HL-60 (cell line): ENCODE measurements at regions not wholly inside any gene's neighbourhood (a gene's known extent, or its start where the extent isn't known, plus 50 kb on each side); places are given as distances from the start of the nearest gene placed in this dataset.

Experiments used
- DNase-seq, 2 experiments: peaks; one replicate each; pipeline ENCODE4 v3.0.0-alpha.2; 2010 to 2020; ENCODE audit warnings: low read depth in 1 of 2, low spot score in 1 of 2
- H3K27ac ChIP-seq: fragments of 250-450 bp; sonication (Bioruptor Pico); replicated peaks from 2 replicates; pipeline ENCODE4 v1.5.1; 2020; ENCODE audit warnings: mild to moderate bottlenecking, moderate library complexity
- H3K27me3 ChIP-seq: fragments of 250-450 bp; sonication (Bioruptor Pico); 2 replicates; pipeline ENCODE4 v1.5.1; 2021; ENCODE audit warnings: mild to moderate bottlenecking, moderate library complexity; ENCODE audit not compliant: insufficient read depth, poor library complexity, severe bottlenecking
- H3K4me3 ChIP-seq: replicated peaks from 2 replicates; pipeline ENCODE4 v1.5.1; 2011; ENCODE audit warnings: mild to moderate bottlenecking, control low read depth, low read length; ENCODE audit not compliant: insufficient read depth
- GABPA ChIP-seq: IDR thresholded peaks from 2 replicates; pipeline ENCODE4 v1.6.1; 2012; ENCODE audit warnings: low read depth
- POLR2AphosphoS5 ChIP-seq: IDR thresholded peaks from 2 replicates; pipeline ENCODE4 v1.6.1; 2012; ENCODE audit warnings: low read depth
- SPI1 ChIP-seq: IDR thresholded peaks from 2 replicates; pipeline ENCODE4 v1.6.1; 2012; ENCODE audit warnings: low read depth, mild to moderate bottlenecking, borderline replicate concordance
- TF ChIP-seq, protein P1 (sequence below): IDR thresholded peaks from one replicate; pipeline ENCODE4 v1.5.1; 2011; ENCODE audit warnings: low read length, control low read depth, inconsistent platforms; ENCODE audit not compliant: insufficient read depth
- TF ChIP-seq, protein P2 (sequence below): IDR thresholded peaks from 2 replicates; pipeline ENCODE4 v1.6.1; 2012; ENCODE audit warnings: low read depth; ENCODE audit not compliant: insufficient replicate concordance

DNA sequence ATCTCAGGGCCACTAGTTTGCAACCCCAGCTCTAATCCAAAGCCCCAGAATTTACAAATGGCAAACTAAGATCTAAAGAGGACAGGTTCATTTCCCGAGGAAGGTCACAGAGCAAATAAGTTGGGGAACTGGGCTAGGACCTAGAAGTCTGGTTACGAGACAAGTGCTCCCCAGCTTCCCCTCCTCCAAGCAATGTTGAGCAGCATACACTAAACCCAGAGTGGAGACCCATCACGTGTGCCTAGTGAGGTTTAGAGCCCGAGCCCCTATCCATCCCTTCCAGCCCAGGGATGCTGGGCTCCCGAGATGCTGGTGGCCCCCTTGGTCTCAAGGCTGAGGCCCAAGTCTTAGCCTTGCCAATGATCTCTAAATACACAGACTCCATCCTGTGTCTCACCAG lies 209.5 kb upstream of the ZMIZ1 start:
- no peak overlapping the region for H3K4me3 ChIP-seq
- TF ChIP-seq, protein P1, sequence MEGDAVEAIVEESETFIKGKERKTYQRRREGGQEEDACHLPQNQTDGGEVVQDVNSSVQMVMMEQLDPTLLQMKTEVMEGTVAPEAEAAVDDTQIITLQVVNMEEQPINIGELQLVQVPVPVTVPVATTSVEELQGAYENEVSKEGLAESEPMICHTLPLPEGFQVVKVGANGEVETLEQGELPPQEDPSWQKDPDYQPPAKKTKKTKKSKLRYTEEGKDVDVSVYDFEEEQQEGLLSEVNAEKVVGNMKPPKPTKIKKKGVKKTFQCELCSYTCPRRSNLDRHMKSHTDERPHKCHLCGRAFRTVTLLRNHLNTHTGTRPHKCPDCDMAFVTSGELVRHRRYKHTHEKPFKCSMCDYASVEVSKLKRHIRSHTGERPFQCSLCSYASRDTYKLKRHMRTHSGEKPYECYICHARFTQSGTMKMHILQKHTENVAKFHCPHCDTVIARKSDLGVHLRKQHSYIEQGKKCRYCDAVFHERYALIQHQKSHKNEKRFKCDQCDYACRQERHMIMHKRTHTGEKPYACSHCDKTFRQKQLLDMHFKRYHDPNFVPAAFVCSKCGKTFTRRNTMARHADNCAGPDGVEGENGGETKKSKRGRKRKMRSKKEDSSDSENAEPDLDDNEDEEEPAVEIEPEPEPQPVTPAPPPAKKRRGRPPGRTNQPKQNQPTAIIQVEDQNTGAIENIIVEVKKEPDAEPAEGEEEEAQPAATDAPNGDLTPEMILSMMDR, result no peak
- TF ChIP-seq, protein P2, sequence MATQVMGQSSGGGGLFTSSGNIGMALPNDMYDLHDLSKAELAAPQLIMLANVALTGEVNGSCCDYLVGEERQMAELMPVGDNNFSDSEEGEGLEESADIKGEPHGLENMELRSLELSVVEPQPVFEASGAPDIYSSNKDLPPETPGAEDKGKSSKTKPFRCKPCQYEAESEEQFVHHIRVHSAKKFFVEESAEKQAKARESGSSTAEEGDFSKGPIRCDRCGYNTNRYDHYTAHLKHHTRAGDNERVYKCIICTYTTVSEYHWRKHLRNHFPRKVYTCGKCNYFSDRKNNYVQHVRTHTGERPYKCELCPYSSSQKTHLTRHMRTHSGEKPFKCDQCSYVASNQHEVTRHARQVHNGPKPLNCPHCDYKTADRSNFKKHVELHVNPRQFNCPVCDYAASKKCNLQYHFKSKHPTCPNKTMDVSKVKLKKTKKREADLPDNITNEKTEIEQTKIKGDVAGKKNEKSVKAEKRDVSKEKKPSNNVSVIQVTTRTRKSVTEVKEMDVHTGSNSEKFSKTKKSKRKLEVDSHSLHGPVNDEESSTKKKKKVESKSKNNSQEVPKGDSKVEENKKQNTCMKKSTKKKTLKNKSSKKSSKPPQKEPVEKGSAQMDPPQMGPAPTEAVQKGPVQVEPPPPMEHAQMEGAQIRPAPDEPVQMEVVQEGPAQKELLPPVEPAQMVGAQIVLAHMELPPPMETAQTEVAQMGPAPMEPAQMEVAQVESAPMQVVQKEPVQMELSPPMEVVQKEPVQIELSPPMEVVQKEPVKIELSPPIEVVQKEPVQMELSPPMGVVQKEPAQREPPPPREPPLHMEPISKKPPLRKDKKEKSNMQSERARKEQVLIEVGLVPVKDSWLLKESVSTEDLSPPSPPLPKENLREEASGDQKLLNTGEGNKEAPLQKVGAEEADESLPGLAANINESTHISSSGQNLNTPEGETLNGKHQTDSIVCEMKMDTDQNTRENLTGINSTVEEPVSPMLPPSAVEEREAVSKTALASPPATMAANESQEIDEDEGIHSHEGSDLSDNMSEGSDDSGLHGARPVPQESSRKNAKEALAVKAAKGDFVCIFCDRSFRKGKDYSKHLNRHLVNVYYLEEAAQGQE, result no peak
- no peak for TF ChIP-seq POLR2AphosphoS5
- no peak for TF ChIP-seq GABPA
- TF ChIP-seq SPI1, result no peak
- no peaks in the 10 kb centered on the region for H3K27me3 ChIP-seq
- no peak for DNase-seq
- no peak overlapping the region for H3K27ac ChIP-seq

DNA sequence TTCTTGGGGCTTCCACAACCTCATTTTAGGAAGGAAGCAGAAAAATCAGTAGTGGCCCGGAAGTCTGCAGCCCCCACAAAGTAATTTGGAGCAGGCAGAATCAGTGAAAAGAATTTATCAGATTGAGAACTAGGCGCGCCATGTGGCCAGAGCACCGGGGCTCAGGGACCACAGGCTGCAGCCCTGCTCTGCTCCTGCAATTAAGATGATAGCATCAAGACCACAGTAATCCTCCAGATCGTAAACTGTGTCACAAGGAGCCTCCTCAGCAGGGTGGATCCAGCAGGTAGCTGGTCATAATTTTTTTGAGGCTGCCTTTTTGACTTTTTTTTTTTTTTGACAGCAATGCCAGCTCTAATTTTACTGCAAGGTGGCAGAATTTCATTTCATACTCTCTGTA lies 209.0 kb upstream of the ZMIZ1 start:
- TF ChIP-seq, protein P1, result no peak
- TF ChIP-seq GABPA, result no peak
- TF ChIP-seq SPI1, result no peak
- TF ChIP-seq, protein P2, result no peak
- TF ChIP-seq POLR2AphosphoS5, result no peak
- H3K4me3 ChIP-seq, result no peak overlapping the region
- no peak for DNase-seq
- no peaks in the 10 kb centered on the region for H3K27me3 ChIP-seq
- no peak overlapping the region for H3K27ac ChIP-seq

DNA sequence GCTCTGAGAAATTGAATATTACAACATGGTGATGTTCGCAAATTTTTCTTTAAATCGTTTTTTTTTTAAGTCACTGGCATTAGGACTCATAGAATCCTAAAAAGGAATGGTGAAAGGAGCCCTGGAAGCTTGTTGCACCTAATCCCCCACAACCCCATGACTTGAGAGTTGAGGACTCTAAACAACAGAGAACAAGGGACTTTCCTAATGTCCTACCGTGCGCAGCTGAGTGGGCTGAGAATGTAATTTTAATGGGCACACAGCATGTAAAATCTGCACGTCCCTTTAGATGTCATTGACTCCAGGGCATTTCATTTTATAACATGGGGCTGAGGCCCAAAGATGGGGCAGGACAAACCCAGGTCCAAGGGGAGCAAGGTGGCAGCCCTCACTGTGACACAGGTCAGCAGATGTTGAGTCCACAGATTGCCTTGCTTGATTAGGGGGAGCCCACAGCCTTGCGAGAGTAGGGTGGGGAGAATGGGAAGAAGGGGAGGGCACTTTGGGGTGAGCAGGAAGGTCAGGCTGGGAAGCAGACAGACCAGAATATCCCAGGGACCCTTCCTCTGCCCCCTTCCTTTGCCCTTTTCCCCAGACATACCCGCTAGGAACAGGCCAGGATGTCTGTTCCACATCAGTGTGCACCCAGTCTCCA lies 208.4 kb upstream of the ZMIZ1 start:
- TF ChIP-seq GABPA, result no peak
- TF ChIP-seq, protein P2, result no peak
- DNase-seq, result no peak
- Histone ChIP-seq H3K27me3 (no peaks in the 10 kb centered on the region), H3K27ac (no peak overlapping the region), H3K4me3 (no peak overlapping the region)
